ENCODE measurements at regions not wholly inside any gene's neighbourhood (a gene's known extent, or its start where the extent isn't known, plus 50 kb on each side); places are given as distances from the start of the nearest gene placed in this dataset.
"Not testable (repeated sequence)": the region's sequence is repeated elsewhere in the genome, so short reads cannot be mapped to it uniquely, and the experiment has no call there.

GRCh38 chr5:84480873-84481637 lies 96.4 kb upstream of the EDIL3 start:
- Mint-ChIP-seq H3K27me3 (no peaks in the 10 kb centered on the region), H3K4me1 (ENCODE audit: low read depth) (no peaks in the 10 kb centered on the region), H3K27ac (no peak overlapping the region), H3K36me3 (no peaks in the 10 kb centered on the region), H3K9me3 (no peaks in the 10 kb centered on the region), H3K4me3 (no peak overlapping the region)
- ChIA-PET CTCF (no interaction called here), POLR2A (no interaction called here)
- DNase-seq, result no peak
- intact Hi-C loops (cut with micrococcal nuclease), result no loop called here

DNA sequence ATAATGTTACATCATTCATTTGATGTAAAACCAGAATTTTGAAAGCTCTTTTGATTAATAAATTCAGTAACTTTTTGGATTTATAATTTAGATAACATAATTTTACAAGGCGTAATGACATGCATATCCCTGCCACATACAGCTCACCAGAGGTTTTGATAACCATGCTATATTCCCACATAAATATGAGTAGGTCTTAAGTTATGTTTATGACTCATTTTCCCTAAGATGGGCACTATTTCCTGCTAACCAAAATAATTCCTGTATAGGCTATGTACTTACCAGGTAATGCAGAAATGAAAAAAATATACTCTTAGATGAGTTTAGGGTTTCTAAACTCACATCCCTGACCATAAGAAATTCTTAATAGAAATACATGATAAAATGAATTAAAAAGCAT lies 93.9 kb upstream of the EDIL3 start:
- Mint-ChIP-seq H3K27me3 (no peaks in the 10 kb centered on the region), H3K36me3 (no peaks in the 10 kb centered on the region), H3K4me3 (no peak overlapping the region), H3K9me3 (peaks cover 2% of the 10 kb centered on the region), H3K4me1 (ENCODE audit: low read depth) (no peaks in the 10 kb centered on the region), H3K27ac (no peak overlapping the region)
- intact Hi-C loops (cut with micrococcal nuclease), result no loop called here
- POLR2A ChIA-PET, result no interaction called here
- CTCF ChIA-PET, result no interaction called here
- DNase-seq, result no peak

GRCh38 chr5:84477485-84477884 lies 92.8 kb upstream of the EDIL3 start:
- POLR2A ChIA-PET, result no interaction called here
- intact Hi-C loops (cut with micrococcal nuclease), result no loop called here
- no peaks in the 10 kb centered on the region for H3K4me1 Mint-ChIP-seq (ENCODE audit: low read depth)
- peaks cover 5% of the 10 kb centered on the region for H3K9me3 Mint-ChIP-seq
- H3K27me3 Mint-ChIP-seq, result no peaks in the 10 kb centered on the region
- DNase-seq, result no peak
- H3K36me3 Mint-ChIP-seq, result no peaks in the 10 kb centered on the region
- CTCF ChIA-PET, result no interaction called here
- H3K27ac Mint-ChIP-seq, result no peak overlapping the region
- H3K4me3 Mint-ChIP-seq, result no peak overlapping the region

DNA sequence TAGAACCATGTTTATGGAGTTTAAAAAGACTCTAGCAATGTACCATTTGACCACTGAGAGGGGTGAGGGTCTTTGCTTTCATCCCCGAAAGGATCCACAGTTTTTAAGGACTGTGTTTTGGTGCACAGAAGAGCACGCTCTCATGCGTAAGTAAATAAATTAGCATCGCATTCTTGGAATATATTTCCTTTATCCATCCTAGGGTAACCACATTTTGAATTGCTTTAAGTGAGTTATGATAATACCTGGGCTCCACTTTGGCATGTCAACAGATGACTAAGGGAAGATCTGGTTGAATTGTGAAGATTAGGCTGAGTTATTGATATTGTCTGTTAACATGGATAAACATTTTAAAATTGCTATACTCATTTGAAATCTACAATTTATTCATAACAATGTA lies 89.4 kb upstream of the EDIL3 start:
- intact Hi-C loops (cut with micrococcal nuclease), result no loop called here
- POLR2A ChIA-PET, result no interaction called here
- no peak overlapping the region for H3K27ac Mint-ChIP-seq
- H3K9me3 Mint-ChIP-seq, result peaks cover 5% of the 10 kb centered on the region
- no peak overlapping the region for H3K4me3 Mint-ChIP-seq
- no peaks in the 10 kb centered on the region for H3K27me3 Mint-ChIP-seq
- CTCF ChIA-PET, result no interaction called here
- DNase-seq, result no peak
- H3K36me3 Mint-ChIP-seq, result no peaks in the 10 kb centered on the region
- no peaks in the 10 kb centered on the region for H3K4me1 Mint-ChIP-seq (ENCODE audit: low read depth)

- Mint-ChIP-seq H3K36me3 (no peaks in the 10 kb centered on the region), H3K27me3 (no peaks in the 10 kb centered on the region), H3K4me1 (ENCODE audit: low read depth) (no peaks in the 10 kb centered on the region), H3K4me3 (no peak overlapping the region), H3K9me3 (peaks cover 19% of the 10 kb centered on the region), H3K27ac (no peak overlapping the region)
- CTCF ChIA-PET, result no interaction called here
- intact Hi-C loops (cut with micrococcal nuclease), result no loop called here
- POLR2A ChIA-PET, result no interaction called here
- no peak for DNase-seq
These were observed 68.7 kb upstream of the EDIL3 start for GRCh38 chr5:84453405-84453804.

GRCh38 chr5:84450617-84451414 lies 66.1 kb upstream of the EDIL3 start:
- CTCF ChIA-PET, result no interaction called here
- intact Hi-C loops (cut with micrococcal nuclease), result no loop called here
- no peak for DNase-seq
- POLR2A ChIA-PET, result no interaction called here
- Mint-ChIP-seq H3K27me3 (no peaks in the 10 kb centered on the region), H3K27ac (no peak overlapping the region), H3K4me1 (ENCODE audit: low read depth) (no peaks in the 10 kb centered on the region), H3K36me3 (no peaks in the 10 kb centered on the region), H3K9me3 (peaks cover 17% of the 10 kb centered on the region), H3K4me3 (no peak overlapping the region)

- no peak overlapping the region for H3K4me3 Mint-ChIP-seq
- POLR2A ChIA-PET, result no interaction called here
- no peaks in the 10 kb centered on the region for H3K4me1 Mint-ChIP-seq (ENCODE audit: low read depth)
- no peak overlapping the region for H3K27ac Mint-ChIP-seq
- no peaks in the 10 kb centered on the region for H3K9me3 Mint-ChIP-seq
- intact Hi-C loops (cut with micrococcal nuclease), result no loop called here
- H3K27me3 Mint-ChIP-seq, result no peaks in the 10 kb centered on the region
- CTCF ChIA-PET, result no interaction called here
- H3K36me3 Mint-ChIP-seq, result no peaks in the 10 kb centered on the region
- DNase-seq, result no peak
These were observed 60.5 kb upstream of the EDIL3 start for GRCh38 chr5:84445049-84445685.

DNA sequence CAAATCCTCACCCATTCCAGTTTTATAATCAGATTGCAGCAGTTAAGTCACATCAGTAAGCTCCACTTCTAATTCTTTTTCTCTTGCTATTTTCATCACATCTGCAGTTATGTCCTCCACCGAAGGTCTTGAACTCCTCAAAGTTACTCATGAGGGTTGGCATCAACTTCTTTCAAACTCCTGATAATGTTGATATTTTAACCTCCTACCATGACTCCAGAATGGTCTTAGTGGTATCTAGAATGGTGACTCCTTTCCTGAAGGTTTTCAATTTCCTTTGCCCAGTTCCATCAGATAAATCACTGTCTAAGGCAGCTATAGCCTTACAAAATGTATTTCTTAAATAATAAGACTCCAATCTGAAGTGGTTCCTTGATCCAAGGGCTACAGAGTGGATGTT lies 53.8 kb upstream of the EDIL3 start:
- Mint-ChIP-seq H3K4me1 (ENCODE audit: low read depth) (no peaks in the 10 kb centered on the region), H3K36me3 (no peaks in the 10 kb centered on the region), H3K27me3 (no peaks in the 10 kb centered on the region), H3K4me3 (no peak overlapping the region), H3K27ac (no peak overlapping the region), H3K9me3 (peaks cover 4% of the 10 kb centered on the region)
- ChIA-PET POLR2A (no interaction called here), CTCF (no interaction called here)
- intact Hi-C loops (cut with micrococcal nuclease), result no loop called here
- no peak for DNase-seq

- ChIA-PET CTCF (no interaction called here), POLR2A (no interaction called here)
- peaks cover 4% of the 10 kb centered on the region for H3K9me3 Mint-ChIP-seq
- H3K27me3 Mint-ChIP-seq, result no peaks in the 10 kb centered on the region
- H3K4me3 Mint-ChIP-seq, result no peak overlapping the region
- no peaks in the 10 kb centered on the region for H3K36me3 Mint-ChIP-seq
- H3K4me1 Mint-ChIP-seq (ENCODE audit: low read depth), result no peaks in the 10 kb centered on the region
- intact Hi-C loops (cut with micrococcal nuclease), result no loop called here
- no peak for DNase-seq
- no peak overlapping the region for H3K27ac Mint-ChIP-seq
These were observed 53.1 kb upstream of the EDIL3 start for GRCh38 chr5:84437673-84438315.

DNA sequence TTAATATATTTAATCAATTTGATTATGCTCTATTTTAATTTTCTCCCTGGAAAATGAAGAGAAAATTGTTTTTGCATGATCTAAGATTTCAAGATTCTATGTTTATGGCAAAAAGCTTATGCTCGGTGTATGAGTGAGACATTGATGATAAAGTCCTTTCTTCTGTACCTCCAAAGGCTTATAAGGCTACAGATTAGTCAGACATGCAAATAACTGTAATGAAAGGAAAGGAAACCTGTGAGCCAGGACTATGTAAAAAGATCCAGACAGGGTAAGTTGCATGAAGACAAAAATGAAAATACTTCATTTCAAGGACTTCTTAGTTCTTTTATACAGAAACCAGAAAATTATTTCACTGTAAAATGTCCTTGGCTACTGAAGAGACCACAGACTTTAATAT lies 52.2 kb upstream of the EDIL3 start:
- POLR2A ChIA-PET, result no interaction called here

DNA sequence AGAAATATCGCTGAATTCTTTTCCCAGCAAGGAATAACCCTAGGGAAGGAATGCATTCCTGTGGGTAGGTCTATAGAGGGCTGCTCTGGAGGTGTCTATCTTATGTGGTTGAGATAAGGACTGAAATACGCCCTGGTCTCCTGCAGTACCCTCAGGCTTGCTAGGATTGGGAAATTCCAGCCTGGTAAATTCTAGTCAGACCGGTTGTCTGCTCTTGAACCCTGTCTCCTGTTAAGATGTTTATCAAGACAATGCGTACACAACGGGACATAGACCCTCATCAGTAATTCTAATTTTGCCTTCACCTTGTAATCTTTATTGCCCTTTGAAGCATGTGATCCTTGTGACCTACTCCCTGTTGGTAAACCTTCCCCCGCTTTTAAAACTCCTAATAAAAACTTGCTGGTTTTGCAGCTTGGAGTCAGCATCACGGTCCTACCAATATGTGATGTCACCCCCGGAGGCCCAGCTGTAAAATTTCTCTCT lies 51.2 kb upstream of the EDIL3 start:
- H3K27me3 Mint-ChIP-seq; POLR2A ChIA-PET; DNase-seq; intact Hi-C loops (cut with micrococcal nuclease); H3K27ac Mint-ChIP-seq; CTCF ChIA-PET; H3K4me3 Mint-ChIP-seq; H3K9me3 Mint-ChIP-seq; H3K4me1 Mint-ChIP-seq (ENCODE audit: low read depth); H3K36me3 Mint-ChIP-seq: not testable (repeated sequence)

More for the DNA sequence above, 52.2 kb upstream of the EDIL3 start:
- Mint-ChIP-seq H3K27ac (no peak overlapping the region), H3K27me3 (no peaks in the 10 kb centered on the region), H3K4me3 (no peak overlapping the region), H3K4me1 (ENCODE audit: low read depth) (no peaks in the 10 kb centered on the region), H3K36me3 (no peaks in the 10 kb centered on the region), H3K9me3 (peaks cover 4% of the 10 kb centered on the region)
- intact Hi-C loops (cut with micrococcal nuclease), result no loop called here
- CTCF ChIA-PET, result no interaction called here
- no peak for DNase-seq

All from activated CD4-positive, alpha-beta memory T cell treated with anti-CD3 and anti-CD28 coated beads for 36 hours (primary cell).